BE2C (cell line): ENCODE measurements at regions not wholly inside any gene's neighbourhood (a gene's known extent, or its start where the extent isn't known, plus 50 kb on each side); places are given as distances from the start of the nearest gene placed in this dataset.

Source experiments
- DNase-seq: peaks from one replicate; pipeline ENCODE4 v3.0.0-alpha.2; 2020
- H3K27me3 ChIP-seq: fragments of 250-450 bp; sonication (Bioruptor Pico); 2 replicates; pipeline ENCODE4 v1.5.1; 2020; ENCODE audit warnings: mild to moderate bottlenecking
- H3K36me3 ChIP-seq: fragments of 250-450 bp; sonication (Bioruptor Pico); 2 replicates; pipeline ENCODE4 v1.5.1; 2020; ENCODE audit warnings: mild to moderate bottlenecking
- H3K4me1 ChIP-seq: fragments of 250-450 bp; sonication (Bioruptor Pico); 2 replicates; pipeline ENCODE4 v1.5.1; 2020
- H3K4me3 ChIP-seq: 2 replicates; pipeline ENCODE4 v1.5.1; 2011; ENCODE audit warnings: low read depth, low read length
- H3K9me3 ChIP-seq: fragments of 250-450 bp; sonication (Bioruptor Pico); 2 replicates; pipeline ENCODE4 v1.5.1; 2020
- CTCF ChIP-seq: IDR thresholded peaks from 2 replicates; pipeline ENCODE4 v1.5.1; 2012; ENCODE audit warnings: mild to moderate bottlenecking, low read depth, low read length

GRCh38 chr1:214840356-214840755, 237.4 kb downstream of the CENPF start:
- H3K9me3 ChIP-seq = no peaks in the 10 kb centered on the region
- no peak overlapping the region for H3K4me3 ChIP-seq
- no peak for TF ChIP-seq CTCF
- no peak for DNase-seq
- no peaks in the 10 kb centered on the region for H3K36me3 ChIP-seq
- 0 out of 2 replicates have a peak, but pooled peaks cover 3% of the 10 kb centered on the region for H3K27me3 ChIP-seq
- H3K4me1 ChIP-seq = no peaks in the 10 kb centered on the region

DNA sequence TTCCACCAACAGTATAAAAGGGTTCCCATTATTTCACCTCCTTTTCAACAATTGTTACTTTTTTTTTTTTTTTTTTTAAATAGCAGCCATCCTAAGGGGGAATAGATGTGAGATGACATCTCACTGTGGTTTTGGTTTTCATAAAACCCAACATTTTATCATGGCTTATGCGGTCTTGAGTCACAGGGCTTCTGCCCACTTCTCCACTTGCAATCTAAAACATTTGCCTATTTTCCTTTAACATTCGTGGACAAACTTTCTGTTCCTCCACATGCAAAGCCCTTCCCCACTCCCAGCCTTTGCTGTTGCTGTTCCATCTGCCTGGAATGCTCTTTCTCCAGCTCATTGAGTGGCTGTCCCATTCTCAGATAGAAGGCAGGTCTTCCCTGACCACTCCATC, 239.7 kb upstream of the KCNK2 start:
- DNase-seq = no peak
- Histone ChIP-seq H3K9me3 (no peaks in the 10 kb centered on the region), H3K4me3 (no peak overlapping the region), H3K4me1 (no peaks in the 10 kb centered on the region), H3K27me3 (peaks cover 3% of the 10 kb centered on the region; the same call in 1 of the 2 replicates), H3K36me3 (no peaks in the 10 kb centered on the region)
- no peak for TF ChIP-seq CTCF

DNA sequence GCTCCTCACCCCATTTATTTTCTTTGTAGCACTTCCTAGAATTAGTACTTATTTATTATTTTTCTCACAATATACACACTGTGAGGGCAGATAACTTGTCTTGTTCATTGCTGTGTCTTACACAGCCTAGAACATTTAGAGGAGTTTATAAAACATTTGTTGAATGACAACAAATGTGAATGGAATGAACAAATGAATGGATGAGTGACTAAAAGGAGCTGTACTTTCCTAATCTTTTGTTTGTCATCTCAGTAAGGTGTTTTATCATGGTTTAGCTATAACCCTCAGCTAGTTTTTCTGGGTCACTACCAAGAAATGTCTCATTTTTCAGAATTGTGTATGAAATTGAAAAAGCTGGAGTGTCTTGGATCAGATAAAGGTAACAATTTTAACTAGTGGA, 239.3 kb upstream of the KCNK2 start:
- Histone ChIP-seq H3K9me3 (no peaks in the 10 kb centered on the region), H3K4me1 (no peaks in the 10 kb centered on the region), H3K27me3 (peaks cover 3% of the 10 kb centered on the region; the same call in 1 of the 2 replicates), H3K4me3 (no peak overlapping the region), H3K36me3 (no peaks in the 10 kb centered on the region)
- TF ChIP-seq CTCF = no peak
- no peak for DNase-seq

GRCh38 chr1:214844319-214844718, 238.2 kb upstream of the KCNK2 start:
- H3K36me3 ChIP-seq = no peaks in the 10 kb centered on the region
- no peak for DNase-seq
- no peaks in the 10 kb centered on the region for H3K4me1 ChIP-seq
- no peak for TF ChIP-seq CTCF
- H3K4me3 ChIP-seq = no peak overlapping the region
- peaks cover 3% of the 10 kb centered on the region; the same call in 1 of the 2 replicates for H3K27me3 ChIP-seq
- no peaks in the 10 kb centered on the region for H3K9me3 ChIP-seq

DNA sequence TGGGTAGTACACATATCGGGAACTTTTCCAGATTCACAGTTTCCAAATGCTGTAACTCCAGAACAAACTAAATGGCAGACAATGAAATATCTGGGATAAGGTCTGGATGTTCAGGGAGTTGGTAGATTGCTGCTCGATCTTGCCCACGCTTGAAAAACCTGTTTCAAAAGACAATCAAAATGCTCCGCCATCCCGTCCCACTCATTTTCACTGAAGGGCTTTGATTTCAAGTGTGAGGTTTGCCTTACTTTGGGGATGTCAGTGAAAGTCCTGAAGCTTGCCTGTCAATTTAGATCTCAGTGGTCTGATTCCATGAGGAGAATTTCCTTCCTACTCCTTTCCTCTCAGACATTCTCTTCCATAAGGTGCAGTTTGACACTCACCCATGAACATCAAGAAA, 236.3 kb upstream of the KCNK2 start:
- peaks cover 3% of the 10 kb centered on the region; the same call in 1 of the 2 replicates for H3K27me3 ChIP-seq
- no peak overlapping the region for H3K4me3 ChIP-seq
- no peaks in the 10 kb centered on the region for H3K4me1 ChIP-seq
- DNase-seq = no peak
- no peaks in the 10 kb centered on the region for H3K36me3 ChIP-seq
- TF ChIP-seq CTCF = no peak
- H3K9me3 ChIP-seq = no peaks in the 10 kb centered on the region

DNA sequence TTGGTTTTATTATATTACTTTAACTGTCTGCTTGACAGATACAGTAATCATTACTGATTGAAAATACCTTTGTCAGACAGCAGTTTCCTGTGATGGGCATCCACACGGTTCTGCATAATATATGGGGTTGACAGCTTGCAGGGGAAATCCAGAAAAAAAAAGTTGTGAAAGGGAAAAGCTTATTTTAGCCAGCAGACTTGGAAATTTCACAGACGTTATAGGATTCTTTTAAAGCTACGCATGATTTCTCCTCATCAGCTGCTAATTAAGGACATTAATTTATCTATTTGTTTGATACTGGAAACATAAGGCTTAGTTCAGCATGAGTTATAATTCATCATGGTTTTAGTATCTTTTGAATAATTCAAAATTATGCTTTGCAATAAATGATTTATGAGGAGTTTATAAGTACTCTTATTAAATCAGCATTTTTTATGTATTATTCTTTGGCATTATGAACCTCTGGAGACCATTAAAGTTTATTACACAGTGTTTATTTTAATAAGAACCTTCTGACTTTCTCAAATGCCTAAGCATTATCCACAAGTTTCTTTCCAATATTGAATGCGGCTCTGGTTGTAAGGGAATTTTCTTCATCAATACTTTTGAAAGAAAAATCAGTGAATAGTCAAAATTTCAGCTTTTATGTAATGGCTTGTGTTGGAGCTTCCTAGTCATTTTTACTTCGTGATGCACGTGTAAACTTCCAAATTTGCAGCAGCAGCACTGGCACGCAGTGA, 235.3 kb upstream of the KCNK2 start:
- TF ChIP-seq CTCF = no peak
- no peaks in the 10 kb centered on the region for H3K4me1 ChIP-seq
- DNase-seq = no peak
- H3K27me3 ChIP-seq = peaks cover 3% of the 10 kb centered on the region; the same call in 1 of the 2 replicates
- H3K9me3 ChIP-seq = no peaks in the 10 kb centered on the region
- no peaks in the 10 kb centered on the region for H3K36me3 ChIP-seq
- no peak overlapping the region for H3K4me3 ChIP-seq
